ENCODE measurements at regions not wholly inside any gene's neighbourhood (a gene's known extent, or its start where the extent isn't known, plus 50 kb on each side); places are given as distances from the start of the nearest gene placed in this dataset.

DNA sequence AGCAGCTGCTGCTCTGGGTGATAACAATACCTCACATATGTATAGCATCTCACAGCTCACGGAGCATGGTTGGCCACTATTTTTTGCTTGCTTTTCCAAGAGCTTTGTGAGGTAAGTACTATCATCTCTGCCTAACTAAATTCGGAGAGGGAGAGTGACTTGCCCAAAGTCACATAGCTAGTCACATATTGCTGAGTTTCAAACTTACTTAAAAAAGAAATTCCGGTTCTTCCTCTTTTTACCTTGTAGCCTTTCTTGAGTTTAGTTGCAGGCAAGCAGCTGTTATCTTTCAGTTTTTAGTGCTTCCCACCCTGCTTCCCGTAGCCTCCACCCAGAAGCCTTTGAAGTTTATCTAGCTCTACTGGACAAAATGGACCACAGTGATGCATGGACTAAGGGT is 309.2 kb downstream of the PDCD6IP start:
- no peak for TF ChIP-seq POLR2AphosphoS5 (IDR thresholded peaks at IDR 0.05; ENCODE audit: low read depth, low read length)
- TF ChIP-seq, protein P1, sequence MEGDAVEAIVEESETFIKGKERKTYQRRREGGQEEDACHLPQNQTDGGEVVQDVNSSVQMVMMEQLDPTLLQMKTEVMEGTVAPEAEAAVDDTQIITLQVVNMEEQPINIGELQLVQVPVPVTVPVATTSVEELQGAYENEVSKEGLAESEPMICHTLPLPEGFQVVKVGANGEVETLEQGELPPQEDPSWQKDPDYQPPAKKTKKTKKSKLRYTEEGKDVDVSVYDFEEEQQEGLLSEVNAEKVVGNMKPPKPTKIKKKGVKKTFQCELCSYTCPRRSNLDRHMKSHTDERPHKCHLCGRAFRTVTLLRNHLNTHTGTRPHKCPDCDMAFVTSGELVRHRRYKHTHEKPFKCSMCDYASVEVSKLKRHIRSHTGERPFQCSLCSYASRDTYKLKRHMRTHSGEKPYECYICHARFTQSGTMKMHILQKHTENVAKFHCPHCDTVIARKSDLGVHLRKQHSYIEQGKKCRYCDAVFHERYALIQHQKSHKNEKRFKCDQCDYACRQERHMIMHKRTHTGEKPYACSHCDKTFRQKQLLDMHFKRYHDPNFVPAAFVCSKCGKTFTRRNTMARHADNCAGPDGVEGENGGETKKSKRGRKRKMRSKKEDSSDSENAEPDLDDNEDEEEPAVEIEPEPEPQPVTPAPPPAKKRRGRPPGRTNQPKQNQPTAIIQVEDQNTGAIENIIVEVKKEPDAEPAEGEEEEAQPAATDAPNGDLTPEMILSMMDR (IDR thresholded peaks at IDR 0.05), result no peak
- no peak for TF ChIP-seq SIN3A (IDR thresholded peaks at IDR 0.05; ENCODE audit: borderline replicate concordance, insufficient read depth, low read depth, low read length)
